A549 (cell line): ENCODE measurements at regions not wholly inside any gene's neighbourhood (a gene's known extent, or its start where the extent isn't known, plus 50 kb on each side); places are given as distances from the start of the nearest gene placed in this dataset.

Experiments used
- ATAC-seq, 2 experiments: fragments of 200-7000 bp in 1 of 2; fragments of >200 bp in 1 of 2; cut with Nextera tagmentation in 1 of 2; cut with Tn5 transposase in 1 of 2; 3 replicates each; pipeline versions ENCODE4 v1.8.0 to v1.9.1; 2018 to 2020; ENCODE audit warnings: mild to moderate bottlenecking in 1 of 2, moderate library complexity in 1 of 2
- CTCF ChIA-PET: fragments of 300-600 bp; sonication (Branson Sonifier 250); formaldehyde crosslinking; extraction: SDS; loops from one replicate; lab custom pipeline; 2021; ENCODE audit warnings: antibody characterized with exemption, inconsistent platforms; lab: Yijun Ruan, JAX
- POLR2A ChIA-PET: fragments of 350-600 bp; formaldehyde crosslinking; extraction: SDS; loops from one replicate; lab custom pipeline; 2021; ENCODE audit warnings: antibody characterized with exemption, inconsistent platforms; lab: Yijun Ruan, JAX
- DNase-seq, 2 experiments: peaks; one replicate each; pipeline versions ENCODE4 v3.0.0 to v3.0.0-alpha.2; 2011 to 2016; ENCODE audit warnings: low read depth in 1 of 2, low spot score in 1 of 2
- FAIRE-seq: peaks from 2 replicates; lab custom pipeline; 2011; peaks lifted over from hg19 to GRCh38; lab: Jason Lieb, UNC
- H3K27ac ChIP-seq, 2 experiments: fragments of >200 bp; sonication (Bioruptor Twin); formaldehyde crosslinking; 3 replicates each; pipeline ENCODE4 v1.5.1; 2016 to 2017
- H3K4me1 ChIP-seq: fragments of >200 bp; sonication (Bioruptor Twin); formaldehyde crosslinking; 3 replicates; pipeline ENCODE4 v1.6.1; 2016
- H3K4me2 ChIP-seq: fragments of >200 bp; sonication (Bioruptor Twin); formaldehyde crosslinking; 3 replicates; pipeline ENCODE4 v1.6.1; 2016
- H3K4me3 ChIP-seq: fragments of >200 bp; sonication (Bioruptor Twin); formaldehyde crosslinking; 3 replicates; pipeline ENCODE4 v1.5.1; 2016
- H3K9me3 ChIP-seq: fragments of >200 bp; sonication (Bioruptor Twin); formaldehyde crosslinking; 3 replicates; pipeline ENCODE4 v1.6.1; 2016
- CHD2 ChIP-seq: fragments of 150-350 bp; IDR thresholded peaks from 2 replicates; pipeline ENCODE4 v1.6.1; 2014; ENCODE audit warnings: low read length; ENCODE audit not compliant: partially characterized antibody
- ESRRA ChIP-seq: fragments of 150-350 bp; IDR thresholded peaks from 2 replicates; pipeline ENCODE4 v1.6.1; 2014; ENCODE audit warnings: mild to moderate bottlenecking, low read length, borderline replicate concordance
- FOSL2 ChIP-seq, 2 experiments: fragments of 450-650 bp in 1 of 2; fragments of >200 bp in 1 of 2; sonication (Bioruptor Twin) in 1 of 2; formaldehyde crosslinking; IDR thresholded peaks; 2 replicates each; pipeline versions ENCODE4 v1.5.0 to v1.6.1; 2016 to 2020; ENCODE audit warnings: mild to moderate bottlenecking in 1 of 2, moderate library complexity in 1 of 2
- HMGXB4 ChIP-seq: fragments of 250-450 bp; sonication (Bioruptor Pico); IDR thresholded peaks from 2 replicates; pipeline ENCODE4 v1.5.0; 2021; ENCODE audit warnings: mild to moderate bottlenecking, moderate library complexity, borderline replicate concordance
- KDM1A ChIP-seq: fragments of 200-600 bp; sonication (generic); IDR thresholded peaks from 2 replicates; pipeline ENCODE4 v1.6.1; 2016; ENCODE audit warnings: low read depth, mild to moderate bottlenecking
- MAZ ChIP-seq: fragments of 150-350 bp; IDR thresholded peaks from 2 replicates; pipeline ENCODE4 v1.6.1; 2014; ENCODE audit warnings: antibody characterized with exemption, low read depth, low read length, borderline replicate concordance
- POLR2AphosphoS2 ChIP-seq: conservative IDR thresholded peaks from 2 replicates; pipeline ENCODE4 v1.6.1; 2012; ENCODE audit warnings: low read length, improper control_type of control experiment, inconsistent platforms
- RCOR1 ChIP-seq: fragments of 150-350 bp; IDR thresholded peaks from 2 replicates; pipeline ENCODE4 v1.6.1; 2014; ENCODE audit warnings: antibody characterized with exemption, low read length, low read depth
- REST ChIP-seq: fragments of 200-600 bp; sonication (generic); IDR thresholded peaks from 2 replicates; pipeline ENCODE4 v1.6.1; 2016; ENCODE audit warnings: antibody characterized with exemption, mild to moderate bottlenecking, moderate library complexity
- ZC3H11A ChIP-seq: fragments of 450-650 bp; IDR thresholded peaks from 2 replicates; pipeline ENCODE4 v1.6.1; 2014; ENCODE audit warnings: antibody characterized with exemption, mild to moderate bottlenecking
- WGBS: methylation state at CpG from one replicate; pipeline ENCODE4 v1.1.6; 2017; ENCODE audit errors: missing lambda C conversion rate; 5-methylcytosine and 5-hydroxymethylcytosine counted together

GRCh38 chr4:173585876-173586572, 56.0 kb upstream of the HAND2 start:
- ChIA-PET POLR2A (no interaction called here), CTCF (no interaction called here)
- Histone ChIP-seq H3K9me3 (no peaks in the 10 kb centered on the region), H3K4me1 (no peaks in the 10 kb centered on the region), H3K4me3 (no peak overlapping the region), H3K27ac (no peak overlapping the region), H3K4me2 (no peak overlapping the region)
- WGBS: 59% methylated on average over 9 of the region's 9 CpGs
- DNase-seq (no peak), ATAC-seq (no peak), FAIRE-seq (no peak)
- TF ChIP-seq ZC3H11A: no peak
- no peak for TF ChIP-seq RCOR1

GRCh38 chr4:173584506-173584905, 54.5 kb upstream of the HAND2 start:
- Histone ChIP-seq H3K9me3 (no peaks in the 10 kb centered on the region), H3K4me1 (no peaks in the 10 kb centered on the region), H3K27ac (no peak overlapping the region), H3K4me3 (no peak overlapping the region), H3K4me2 (no peak overlapping the region)
- FAIRE-seq (no peak), DNase-seq (no peak), ATAC-seq (no peak)
- TF ChIP-seq POLR2AphosphoS2: no peak
- TF ChIP-seq FOSL2 (IDR thresholded peaks at IDR 0.05): no peak
- no peak for TF ChIP-seq FOSL2 (CRISPR knock-in tag; IDR thresholded peaks at IDR 0.05)
- no peak for TF ChIP-seq HMGXB4 (CRISPR knock-in tag)
- no peak for TF ChIP-seq CHD2
- TF ChIP-seq KDM1A: no peak
- no peak for TF ChIP-seq REST
- TF ChIP-seq ESRRA: no peak
- no peak for TF ChIP-seq MAZ
- POLR2A ChIA-PET: no interaction called here
- CTCF ChIA-PET: no interaction called here
- 73% methylated on average over 4 of the region's 4 CpGs for WGBS
